MM.1S (cell line): ENCODE measurements at regions not wholly inside any gene's neighbourhood (a gene's known extent, or its start where the extent isn't known, plus 50 kb on each side); places are given as distances from the start of the nearest gene placed in this dataset.

Experiments used
- EZH2 ChIP-seq: fragments of 300-600 bp; sonication (generic); optimal IDR thresholded peaks from 2 replicates; pipeline ENCODE3; 2017; ENCODE audit warnings: low read depth, mild to moderate bottlenecking, antibody characterized with exemption, low read length, mixed read lengths
- EZH2phosphoT487 ChIP-seq: fragments of 300-600 bp; sonication (generic); IDR thresholded peaks from 2 replicates; pipeline ENCODE4 v1.6.1; 2018; ENCODE audit warnings: antibody characterized with exemption, low read length
- TF ChIP-seq, protein P1 (sequence below): fragments of 300-600 bp; sonication (generic); IDR thresholded peaks from 2 replicates; pipeline ENCODE4 v1.5.1; 2016; ENCODE audit warnings: antibody characterized with exemption, low read length, mixed read lengths

DNA sequence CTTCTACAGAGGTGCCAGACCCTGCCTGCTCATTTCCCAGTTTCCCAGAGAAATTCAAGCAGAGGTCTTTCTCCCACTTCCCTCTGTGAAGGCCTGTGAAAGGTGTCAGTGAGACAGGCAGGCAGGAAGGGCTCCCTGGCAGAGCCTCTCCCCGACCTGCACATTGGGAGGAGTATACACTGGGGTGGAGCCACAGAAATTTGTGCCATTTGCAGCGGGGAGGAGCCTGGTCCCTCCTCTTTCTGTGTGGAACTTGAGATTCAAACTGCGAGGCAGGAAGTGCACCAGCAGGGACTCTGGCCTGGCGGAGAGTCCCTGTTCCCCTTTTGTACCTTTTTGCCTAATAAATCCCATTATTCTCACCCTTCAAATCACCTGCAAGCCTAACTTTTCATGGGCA, 54.6 kb upstream of the OPN4 start:
- TF ChIP-seq, protein P1, sequence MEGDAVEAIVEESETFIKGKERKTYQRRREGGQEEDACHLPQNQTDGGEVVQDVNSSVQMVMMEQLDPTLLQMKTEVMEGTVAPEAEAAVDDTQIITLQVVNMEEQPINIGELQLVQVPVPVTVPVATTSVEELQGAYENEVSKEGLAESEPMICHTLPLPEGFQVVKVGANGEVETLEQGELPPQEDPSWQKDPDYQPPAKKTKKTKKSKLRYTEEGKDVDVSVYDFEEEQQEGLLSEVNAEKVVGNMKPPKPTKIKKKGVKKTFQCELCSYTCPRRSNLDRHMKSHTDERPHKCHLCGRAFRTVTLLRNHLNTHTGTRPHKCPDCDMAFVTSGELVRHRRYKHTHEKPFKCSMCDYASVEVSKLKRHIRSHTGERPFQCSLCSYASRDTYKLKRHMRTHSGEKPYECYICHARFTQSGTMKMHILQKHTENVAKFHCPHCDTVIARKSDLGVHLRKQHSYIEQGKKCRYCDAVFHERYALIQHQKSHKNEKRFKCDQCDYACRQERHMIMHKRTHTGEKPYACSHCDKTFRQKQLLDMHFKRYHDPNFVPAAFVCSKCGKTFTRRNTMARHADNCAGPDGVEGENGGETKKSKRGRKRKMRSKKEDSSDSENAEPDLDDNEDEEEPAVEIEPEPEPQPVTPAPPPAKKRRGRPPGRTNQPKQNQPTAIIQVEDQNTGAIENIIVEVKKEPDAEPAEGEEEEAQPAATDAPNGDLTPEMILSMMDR: no peak
- TF ChIP-seq EZH2: no peak
- no peak for TF ChIP-seq EZH2phosphoT487
